ENCODE measurements at regions not wholly inside any gene's neighbourhood (a gene's known extent, or its start where the extent isn't known, plus 50 kb on each side); places are given as distances from the start of the nearest gene placed in this dataset.
"Not testable (repeated sequence)": the region's sequence is repeated elsewhere in the genome, so short reads cannot be mapped to it uniquely, and the experiment has no call there.

- DNase-seq: no peak
- in situ Hi-C loops (cut with MboI; ENCODE audit: low pct_unique_long_range_greater_than_20kb, low sequenced_read_pairs): no loop called here
Measured at GRCh38 chr12:34404377-34405285, 382.3 kb downstream of the ALG10 start.

- DNase-seq: no peak
- in situ Hi-C loops (cut with MboI; ENCODE audit: low pct_unique_long_range_greater_than_20kb, low sequenced_read_pairs): no loop called here
Measured at GRCh38 chr12:34405286-34406227, 383.3 kb downstream of the ALG10 start.

GRCh38 chr12:34406228-34406995 is 384.1 kb downstream of the ALG10 start:
- DNase-seq: no peak
- in situ Hi-C loops (cut with MboI; ENCODE audit: low pct_unique_long_range_greater_than_20kb, low sequenced_read_pairs): no loop called here

- DNase-seq: no peak
- in situ Hi-C loops (cut with MboI; ENCODE audit: low pct_unique_long_range_greater_than_20kb, low sequenced_read_pairs): no loop called here
Measured at GRCh38 chr12:34406996-34407300, 384.7 kb downstream of the ALG10 start.

- in situ Hi-C loops (cut with MboI; ENCODE audit: low pct_unique_long_range_greater_than_20kb, low sequenced_read_pairs): no loop called here
- DNase-seq: no peak
Measured at GRCh38 chr12:34407813-34408212, 385.5 kb downstream of the ALG10 start.

GRCh38 chr12:34431509-34431908 is 409.2 kb downstream of the ALG10 start:
- in situ Hi-C loops (cut with MboI; ENCODE audit: low pct_unique_long_range_greater_than_20kb, low sequenced_read_pairs); DNase-seq: not testable (repeated sequence)

Measured in KBM-7 (cell line).